ENCODE measurements at regions not wholly inside any gene's neighbourhood (a gene's known extent, or its start where the extent isn't known, plus 50 kb on each side); places are given as distances from the start of the nearest gene placed in this dataset.

DNA sequence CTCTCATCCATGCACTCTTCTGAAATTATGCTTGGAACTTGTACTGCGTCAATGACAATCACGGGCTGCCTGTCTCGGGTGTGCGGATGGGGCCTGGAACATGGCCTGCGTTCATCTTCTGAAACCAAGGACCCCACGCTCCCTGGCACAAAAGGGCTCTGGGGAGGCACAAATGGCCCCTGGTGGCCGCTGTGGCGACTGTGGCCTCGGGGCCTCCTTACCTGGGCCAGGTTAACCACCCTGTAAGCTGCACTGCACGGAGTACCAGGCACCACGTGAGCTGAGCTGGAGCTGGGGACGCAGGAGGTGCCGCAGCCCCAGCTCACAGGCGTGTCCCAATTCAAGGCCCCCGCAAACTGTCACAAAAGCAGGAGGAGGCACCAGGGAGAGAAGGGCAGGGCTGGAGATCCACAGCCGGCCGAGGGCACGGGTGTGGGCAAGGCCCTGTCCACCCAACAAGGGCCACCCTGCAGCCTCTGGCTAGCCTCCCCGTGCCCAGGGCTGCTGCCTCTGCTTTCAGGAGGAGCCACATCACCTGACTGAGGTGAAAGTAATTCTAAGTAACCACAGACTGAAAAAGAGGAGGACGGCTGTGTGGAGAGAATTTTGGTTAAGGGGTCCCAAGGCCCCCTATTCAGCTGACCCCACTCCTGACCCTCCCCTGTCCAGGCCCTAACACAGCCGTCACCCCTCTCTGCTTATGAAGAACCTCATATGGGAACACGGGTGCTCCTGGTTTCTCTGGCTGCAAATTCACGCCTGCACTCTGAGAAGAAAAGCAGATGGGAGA lies 61.1 kb upstream of the GALNT9 start:
- TF ChIP-seq, protein P1, sequence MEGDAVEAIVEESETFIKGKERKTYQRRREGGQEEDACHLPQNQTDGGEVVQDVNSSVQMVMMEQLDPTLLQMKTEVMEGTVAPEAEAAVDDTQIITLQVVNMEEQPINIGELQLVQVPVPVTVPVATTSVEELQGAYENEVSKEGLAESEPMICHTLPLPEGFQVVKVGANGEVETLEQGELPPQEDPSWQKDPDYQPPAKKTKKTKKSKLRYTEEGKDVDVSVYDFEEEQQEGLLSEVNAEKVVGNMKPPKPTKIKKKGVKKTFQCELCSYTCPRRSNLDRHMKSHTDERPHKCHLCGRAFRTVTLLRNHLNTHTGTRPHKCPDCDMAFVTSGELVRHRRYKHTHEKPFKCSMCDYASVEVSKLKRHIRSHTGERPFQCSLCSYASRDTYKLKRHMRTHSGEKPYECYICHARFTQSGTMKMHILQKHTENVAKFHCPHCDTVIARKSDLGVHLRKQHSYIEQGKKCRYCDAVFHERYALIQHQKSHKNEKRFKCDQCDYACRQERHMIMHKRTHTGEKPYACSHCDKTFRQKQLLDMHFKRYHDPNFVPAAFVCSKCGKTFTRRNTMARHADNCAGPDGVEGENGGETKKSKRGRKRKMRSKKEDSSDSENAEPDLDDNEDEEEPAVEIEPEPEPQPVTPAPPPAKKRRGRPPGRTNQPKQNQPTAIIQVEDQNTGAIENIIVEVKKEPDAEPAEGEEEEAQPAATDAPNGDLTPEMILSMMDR (IDR thresholded peaks at IDR 0.05; ENCODE audit: unreplicated experiment in 3 of 3) = no peak
- no peak overlapping the region for H3K4me3 Mint-ChIP-seq
- H3K27ac Mint-ChIP-seq = no peak overlapping the region
- H3K9me3 Mint-ChIP-seq = peaks cover 6% of the 10 kb centered on the region
- H3K36me3 Mint-ChIP-seq (ENCODE audit: low read depth) = no peaks in the 10 kb centered on the region
- peaks cover 4% of the 10 kb centered on the region for H3K4me1 Mint-ChIP-seq
- H3K27me3 Mint-ChIP-seq (ENCODE audit: low read depth) = peaks cover 36% of the 10 kb centered on the region

DNA sequence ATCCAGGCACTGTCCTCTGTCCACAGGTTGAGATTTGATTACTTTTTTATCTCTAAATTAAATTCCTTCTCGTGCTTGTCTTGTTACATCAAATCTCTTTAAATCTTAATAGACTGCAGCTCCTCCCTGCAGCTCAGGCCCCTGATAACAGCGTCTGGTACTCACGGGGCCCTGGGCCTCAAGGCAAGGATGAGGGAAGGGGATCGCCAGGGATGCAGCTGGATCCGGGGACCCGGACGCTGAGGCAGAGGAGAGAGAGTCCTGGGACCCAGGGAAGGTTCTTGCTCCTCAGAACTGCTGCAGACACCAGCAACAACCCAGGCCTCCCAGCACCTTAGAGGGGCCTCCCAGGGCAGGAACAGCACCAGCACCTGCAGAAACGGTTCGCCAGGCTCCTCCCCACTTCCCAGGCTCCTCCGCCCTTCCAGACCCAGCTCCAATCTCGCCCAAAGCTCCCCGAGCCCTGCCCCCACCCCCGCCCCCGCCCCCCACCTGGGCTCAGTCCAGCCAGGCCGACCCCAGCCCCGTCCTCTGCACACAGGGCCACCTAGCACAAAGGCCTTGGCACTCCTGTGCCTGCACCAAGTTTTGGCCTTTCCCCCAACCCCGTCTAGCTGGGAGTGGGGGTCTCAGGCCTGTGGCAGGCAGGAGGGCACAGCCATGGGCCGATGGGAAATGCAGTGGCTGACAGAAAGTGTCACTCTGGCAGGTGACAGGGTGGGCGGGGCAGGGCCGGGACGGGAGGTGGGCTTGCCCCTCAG lies 60.3 kb upstream of the GALNT9 start:
- TF ChIP-seq, protein P1 (IDR thresholded peaks at IDR 0.05; ENCODE audit: unreplicated experiment in 3 of 3) = no peak

DNA sequence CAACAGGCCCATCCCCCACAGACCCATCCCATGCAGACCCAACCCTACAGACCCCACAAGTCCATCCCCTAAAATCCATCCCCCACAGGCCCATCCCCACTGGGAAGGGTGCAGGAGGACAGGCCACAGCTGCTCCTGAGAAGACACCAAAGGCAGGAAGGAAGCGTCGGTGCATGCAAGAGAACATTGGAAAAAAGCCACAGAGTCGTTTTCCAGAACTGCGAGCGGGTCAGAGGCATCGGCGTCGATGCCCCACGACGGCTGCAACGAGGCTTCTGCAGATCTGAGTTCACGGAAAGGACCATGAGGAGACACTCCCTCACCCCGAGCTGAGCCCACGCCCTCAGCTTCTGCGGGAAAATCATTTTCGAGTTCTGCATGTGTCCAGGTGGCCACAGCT lies 59.6 kb upstream of the GALNT9 start:
- Mint-ChIP-seq H3K27me3 (ENCODE audit: low read depth) (peaks cover 23% of the 10 kb centered on the region), H3K9me3 (peaks cover 2% of the 10 kb centered on the region), H3K4me3 (no peak overlapping the region), H3K27ac (no peak overlapping the region), H3K4me1 (no peaks in the 10 kb centered on the region), H3K36me3 (ENCODE audit: low read depth) (no peaks in the 10 kb centered on the region)
- TF ChIP-seq, protein P1 (IDR thresholded peaks at IDR 0.05; ENCODE audit: unreplicated experiment in 3 of 3) = no peak

More for the DNA sequence above, 60.3 kb upstream of the GALNT9 start:
- Mint-ChIP-seq H3K4me1 (peaks cover 4% of the 10 kb centered on the region), H3K27ac (no peak overlapping the region), H3K4me3 (no peak overlapping the region), H3K27me3 (ENCODE audit: low read depth) (peaks cover 28% of the 10 kb centered on the region), H3K9me3 (peaks cover 6% of the 10 kb centered on the region), H3K36me3 (ENCODE audit: low read depth) (no peaks in the 10 kb centered on the region)

DNA sequence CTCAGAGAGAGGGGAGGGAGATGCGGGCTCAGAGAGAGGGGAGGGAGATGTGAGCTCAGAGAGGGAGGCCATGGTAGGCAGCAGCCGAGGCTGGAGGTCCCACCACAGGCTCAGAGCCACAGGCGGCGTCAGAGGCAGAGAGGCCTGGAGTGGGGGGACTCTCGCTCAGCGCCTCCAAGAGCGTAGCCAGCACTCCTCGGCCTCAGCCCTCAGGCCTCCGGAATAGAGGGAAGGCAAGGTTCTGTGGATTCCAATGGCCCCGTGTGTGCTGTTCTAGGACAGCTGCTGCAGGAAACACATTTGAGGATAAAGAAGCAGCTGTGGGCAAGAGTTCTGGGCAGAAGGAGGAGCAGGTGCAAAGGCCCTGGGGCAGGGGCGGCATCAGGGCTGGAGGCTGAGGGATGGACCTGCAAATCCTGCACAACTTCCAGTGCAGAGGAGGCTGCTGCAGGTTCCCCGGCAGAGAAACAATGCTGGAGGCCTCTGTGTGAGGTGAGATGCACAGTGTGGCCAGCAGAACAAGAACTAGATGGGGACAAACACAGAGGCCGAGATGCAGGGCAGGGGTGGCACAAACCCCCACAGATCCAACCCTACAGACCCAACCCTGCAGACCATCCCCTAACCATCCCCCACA lies 59.1 kb upstream of the GALNT9 start:
- no peaks in the 10 kb centered on the region for H3K4me1 Mint-ChIP-seq

DNA sequence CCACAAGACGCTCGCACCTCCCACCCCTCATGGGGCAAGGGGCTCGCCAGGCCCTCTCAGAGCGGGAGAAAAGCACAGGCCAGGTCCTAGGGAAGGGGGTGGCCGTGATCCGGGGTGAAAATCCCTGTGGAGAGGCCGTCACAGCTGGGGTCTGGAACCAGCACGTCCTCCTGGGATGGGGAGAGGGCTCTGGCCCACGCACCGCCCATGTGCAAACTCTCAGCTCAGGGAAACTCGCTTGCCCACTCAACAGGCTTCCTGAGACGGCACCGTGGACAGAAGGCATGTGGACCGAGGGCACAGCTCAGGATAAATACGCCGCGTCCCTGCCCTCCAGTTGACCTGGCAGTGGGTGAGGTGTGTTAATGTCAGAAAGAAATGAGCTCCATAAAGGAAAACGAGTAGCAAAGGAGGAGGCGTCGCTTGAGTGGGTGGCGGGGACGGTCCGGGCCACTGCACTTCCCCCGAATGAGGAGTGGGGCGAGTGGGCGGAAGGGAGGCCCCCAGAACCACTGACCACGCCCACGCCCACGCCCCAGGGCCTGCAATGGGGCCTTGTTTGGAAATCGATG lies 57.6 kb upstream of the GALNT9 start:
- TF ChIP-seq, protein P1 (IDR thresholded peaks at IDR 0.05; ENCODE audit: unreplicated experiment in 3 of 3) = no peak
- Mint-ChIP-seq H3K27ac (no peak overlapping the region), H3K27me3 (ENCODE audit: low read depth) (peaks cover 13% of the 10 kb centered on the region)

More for the DNA sequence above, 59.1 kb upstream of the GALNT9 start:
- Mint-ChIP-seq H3K9me3 (peaks cover 2% of the 10 kb centered on the region), H3K27me3 (ENCODE audit: low read depth) (peaks cover 23% of the 10 kb centered on the region), H3K36me3 (ENCODE audit: low read depth) (no peaks in the 10 kb centered on the region), H3K4me3 (no peak overlapping the region), H3K27ac (no peak overlapping the region)
- TF ChIP-seq, protein P1 (IDR thresholded peaks at IDR 0.05; ENCODE audit: unreplicated experiment in 3 of 3) = no peak

More for the DNA sequence above, 57.6 kb upstream of the GALNT9 start:
- Mint-ChIP-seq H3K4me3 (no peak overlapping the region), H3K9me3 (no peaks in the 10 kb centered on the region), H3K36me3 (ENCODE audit: low read depth) (no peaks in the 10 kb centered on the region), H3K4me1 (no peaks in the 10 kb centered on the region)
